ENCODE measurements at regions not wholly inside any gene's neighbourhood (a gene's known extent, or its start where the extent isn't known, plus 50 kb on each side); places are given as distances from the start of the nearest gene placed in this dataset.

DNA sequence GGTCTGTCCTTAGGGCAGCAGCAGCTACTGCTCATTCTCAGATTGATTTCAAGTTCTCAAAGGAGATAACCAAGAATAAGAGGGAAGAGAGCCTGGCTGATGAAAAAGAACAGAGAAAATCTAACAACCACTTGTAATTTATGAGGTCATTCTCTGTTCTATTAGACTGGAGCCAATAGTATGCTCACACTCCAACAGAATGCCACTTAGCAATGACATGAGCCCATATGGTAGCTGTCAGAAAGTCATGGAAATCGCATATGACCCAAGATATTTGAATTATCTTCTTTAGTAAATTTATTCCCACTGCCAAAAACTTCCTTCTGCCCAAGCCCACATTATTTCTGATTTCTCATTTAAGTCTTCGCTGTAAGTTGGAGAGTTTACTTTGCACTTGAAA, 53.7 kb upstream of the PLA2G4A start:
- no peak for DNase-seq (ENCODE audit: low read depth, low spot score)
- Histone ChIP-seq H3K4me3 (replicated peaks in 1 of 3; ENCODE audit: insufficient read depth in 1 of 3, low read depth in 1 of 3, low read length in 3 of 3) (no peak overlapping the region), H3K27me3 (ENCODE audit: control insufficient read depth in 2 of 2, insufficient read depth in 2 of 2, low read length in 2 of 2) (no peaks in the 10 kb centered on the region), H3K4me2 (ENCODE audit: insufficient read depth, low read length) (no peak overlapping the region), H3K9me3 (replicated peaks; ENCODE audit: control insufficient read depth, insufficient read depth, low read length) (no peaks in the 10 kb centered on the region), H3K4me1 (ENCODE audit: control insufficient read depth, extremely low read depth, insufficient read depth, low read length) (no peaks in the 10 kb centered on the region), H3K9me1 (replicated peaks; ENCODE audit: control insufficient read depth, extremely low read depth, insufficient read depth, low read length) (no peaks in the 10 kb centered on the region), H3K36me3 (ENCODE audit: control insufficient read depth in 2 of 2, extremely low read depth in 1 of 2, insufficient read depth in 2 of 2, low read length in 2 of 2) (no peaks in the 10 kb centered on the region), H3K27ac (ENCODE audit: insufficient read depth, low read depth, low read length) (no peak overlapping the region), H3K9ac (replicated peaks; ENCODE audit: extremely low read depth, insufficient read depth, low read length) (no peak overlapping the region), H4K20me1 (replicated peaks; ENCODE audit: control insufficient read depth, extremely low read depth, insufficient read depth, low read length) (no peaks in the 10 kb centered on the region), H2AFZ (ENCODE audit: low read depth, low read length) (no peak overlapping the region), H3K79me2 (ENCODE audit: control insufficient read depth, insufficient read depth, low read length) (no peaks in the 10 kb centered on the region)
- CTCF ChIA-PET: no interaction called here
- FAIRE-seq: no peak
- BruUV-seq (replicated peaks): no TSS peak
- intact Hi-C loops (cut with micrococcal nuclease) (no loop called here), dilution Hi-C loops (cut with MboI; ENCODE audit: extremely low pct_ligation_motif_present, low sequenced_read_pairs) (no loop called here)
- TF ChIP-seq POLR2A (IDR thresholded peaks at IDR 0.05; ENCODE audit: low read depth, low read length) (no peak), CTCF (IDR thresholded peaks at IDR 0.05; ENCODE audit: extremely low read depth in 1 of 2, insufficient read depth in 1 of 2, low read depth in 1 of 2, low read length in 2 of 2) (no peak), EZH2 (IDR thresholded peaks at IDR 0.05; ENCODE audit: borderline replicate concordance, low read depth, low read length, severe bottlenecking) (no peak), POLR2AphosphoS5 (IDR thresholded peaks at IDR 0.05; ENCODE audit: insufficient read depth, low read depth, low read length) (no peak), GATA2 (IDR thresholded peaks at IDR 0.05; ENCODE audit: insufficient read depth, insufficient read length, low read depth, low read length) (no peak), MYC (IDR thresholded peaks at IDR 0.05; ENCODE audit: low read depth, low read length) (no peak), FOS (IDR thresholded peaks at IDR 0.05; ENCODE audit: borderline replicate concordance, insufficient read depth, low read length) (no peak), JUN (IDR thresholded peaks at IDR 0.05; ENCODE audit: borderline replicate concordance, insufficient read depth, insufficient read length, low read depth) (no peak)
- TF ChIP-seq, protein P1, sequence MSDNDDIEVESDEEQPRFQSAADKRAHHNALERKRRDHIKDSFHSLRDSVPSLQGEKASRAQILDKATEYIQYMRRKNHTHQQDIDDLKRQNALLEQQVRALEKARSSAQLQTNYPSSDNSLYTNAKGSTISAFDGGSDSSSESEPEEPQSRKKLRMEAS (IDR thresholded peaks at IDR 0.05; ENCODE audit: insufficient read depth, insufficient read length): no peak
- POLR2A ChIA-PET: no interaction called here

Data from endothelial cell of umbilical vein (primary cell).